Ecto neural progenitor cell (in vitro differentiated cells): ENCODE measurements at regions not wholly inside any gene's neighbourhood (a gene's known extent, or its start where the extent isn't known, plus 50 kb on each side); places are given as distances from the start of the nearest gene placed in this dataset.
"Not testable (repeated sequence)": the region's sequence is repeated elsewhere in the genome, so short reads cannot be mapped to it uniquely, and the experiment has no call there.

Source experiments
- DNase-seq: peaks from one replicate; pipeline ENCODE4 v3.0.0-alpha.2; 2018; ENCODE audit warnings: low spot score

DNA sequence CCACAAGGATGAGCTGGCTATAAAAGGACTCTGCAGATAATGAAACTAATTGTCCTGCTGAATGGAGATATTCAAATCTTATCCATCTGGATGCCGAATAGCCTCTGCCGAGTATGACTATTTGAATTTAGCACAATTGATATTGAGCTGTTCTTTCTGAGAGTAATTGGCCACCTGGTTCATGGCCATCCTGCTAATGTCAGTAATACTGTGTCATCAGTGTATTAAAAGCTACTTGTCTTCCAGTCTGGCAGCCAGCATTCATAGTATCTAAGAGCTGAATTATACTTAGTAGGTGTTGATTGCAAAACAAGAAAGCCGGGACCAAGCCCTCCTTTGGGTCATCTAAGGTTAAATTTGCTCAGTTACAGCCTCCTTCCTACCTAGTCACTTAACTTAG is 310.7 kb upstream of the NCAM1 start:
- no peak for DNase-seq

DNA sequence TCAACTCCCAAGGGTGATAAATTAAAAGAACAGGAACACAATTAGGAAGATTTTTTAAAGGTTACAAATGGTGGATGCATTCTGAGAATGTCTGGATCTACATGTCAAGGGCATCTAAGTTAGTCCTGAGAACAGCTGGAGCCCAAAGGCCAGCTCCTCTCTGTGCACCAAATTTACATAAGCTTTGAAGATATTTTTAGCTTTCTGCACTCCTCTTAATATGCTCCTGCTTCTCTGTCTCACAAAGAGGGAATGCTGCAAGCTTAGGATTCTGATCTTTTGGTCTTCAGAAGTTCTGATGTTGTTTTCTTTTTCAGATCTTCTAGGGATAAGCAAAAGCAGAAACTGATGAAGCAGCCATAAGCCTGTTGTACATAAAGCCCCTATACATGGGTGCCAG is 309.8 kb upstream of the NCAM1 start:
- DNase-seq: no peak

DNA sequence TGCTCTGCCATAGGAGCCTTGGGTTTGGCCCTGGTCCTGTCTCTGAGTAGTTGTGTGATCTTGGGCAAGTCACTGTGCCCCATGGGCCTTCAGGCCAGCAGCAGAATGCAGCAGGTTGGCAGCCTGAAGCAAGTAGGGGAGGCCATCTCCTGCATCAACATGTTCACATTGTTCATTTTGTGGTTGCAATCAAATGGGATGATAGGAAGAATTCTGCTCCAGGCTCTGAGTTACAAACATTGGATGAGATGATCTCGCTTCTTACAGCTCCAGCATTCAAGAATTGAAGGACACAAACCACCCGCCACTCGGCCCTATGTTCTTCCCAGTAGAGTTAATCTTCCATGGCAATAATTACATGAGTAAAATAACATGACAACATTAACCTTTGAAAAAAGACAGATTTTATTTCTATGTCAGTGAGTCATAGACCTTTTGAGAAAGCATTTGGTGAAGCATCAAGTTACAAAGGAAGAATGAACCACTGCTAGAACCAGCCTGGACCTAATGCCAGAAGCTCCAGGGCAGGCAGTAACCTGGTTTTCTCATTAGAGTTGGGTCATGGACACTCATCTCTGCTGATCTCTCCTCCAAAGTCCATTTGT is 308.3 kb upstream of the NCAM1 start:
- no peak for DNase-seq

DNA sequence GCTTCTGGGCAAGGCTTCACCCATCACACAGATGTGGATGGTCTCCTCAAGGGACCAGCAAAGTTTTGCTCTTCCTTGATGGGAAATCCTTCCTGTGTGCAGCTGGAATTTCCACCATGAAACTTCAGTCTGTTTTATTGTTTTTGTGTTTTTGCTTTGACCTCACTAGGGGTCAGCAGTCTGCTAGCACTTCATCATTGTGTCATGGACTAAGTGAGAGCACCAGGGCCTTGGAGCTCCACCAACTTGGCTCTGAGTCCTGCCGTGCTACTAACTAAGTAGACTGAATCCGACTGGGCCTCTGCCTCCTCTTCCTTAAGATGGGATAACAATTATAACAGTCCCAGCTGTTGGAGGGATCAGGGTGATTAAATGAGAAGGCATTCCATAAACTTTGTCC is 305.8 kb upstream of the NCAM1 start:
- DNase-seq: no peak

DNA sequence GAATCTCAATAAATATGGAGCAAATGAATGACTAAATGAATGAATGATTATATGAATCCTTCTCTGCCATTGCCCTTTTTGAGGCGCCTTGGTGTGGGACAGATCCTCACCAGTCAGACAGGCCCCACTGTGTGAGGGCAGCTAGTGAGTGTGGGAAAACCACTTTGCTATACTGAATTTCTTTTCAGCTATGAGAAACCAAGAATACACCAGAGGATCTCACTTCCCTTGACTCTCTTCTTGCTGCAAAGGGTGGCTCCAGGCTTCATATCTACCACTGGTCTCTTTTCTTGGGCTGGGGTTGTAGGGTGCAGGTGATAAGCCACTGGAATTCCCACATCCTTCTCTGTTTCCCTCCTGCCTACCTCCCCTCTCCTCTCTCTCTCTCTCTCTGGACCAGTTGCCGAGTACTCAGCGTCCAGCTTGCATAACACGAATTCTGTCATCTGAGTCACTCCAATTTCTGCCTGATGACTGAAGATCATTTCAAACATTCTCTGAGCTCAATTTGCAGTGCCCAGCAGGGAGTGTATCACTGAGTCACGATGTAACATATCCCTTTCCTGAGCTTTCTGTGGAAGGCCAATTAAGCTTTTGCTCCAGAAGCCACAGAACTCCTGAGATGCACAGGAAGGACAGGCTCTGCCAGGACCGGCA is 304.3 kb upstream of the NCAM1 start:
- no peak for DNase-seq

DNA sequence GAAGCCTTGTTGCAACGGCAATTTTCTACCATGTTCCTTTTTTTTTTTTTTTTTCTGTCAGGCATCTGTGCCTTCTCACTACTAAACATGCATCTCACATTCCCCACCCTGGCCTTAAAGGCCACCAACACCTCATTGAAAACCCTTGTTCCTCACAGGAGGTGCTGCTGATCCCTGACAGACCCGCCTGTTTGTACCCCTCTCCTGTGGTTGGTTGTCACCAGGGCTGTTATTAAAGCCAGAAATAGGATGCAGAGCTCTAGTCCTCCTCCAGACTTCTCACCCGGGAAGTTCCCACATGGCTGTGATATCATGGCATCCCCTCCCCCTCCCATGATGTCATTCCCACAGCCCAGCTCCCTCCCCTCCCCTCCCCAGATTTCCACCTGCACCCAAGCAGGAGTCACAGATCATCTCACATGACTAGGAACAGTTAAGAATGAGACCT is 302.8 kb upstream of the NCAM1 start:
- DNase-seq: no peak

DNA sequence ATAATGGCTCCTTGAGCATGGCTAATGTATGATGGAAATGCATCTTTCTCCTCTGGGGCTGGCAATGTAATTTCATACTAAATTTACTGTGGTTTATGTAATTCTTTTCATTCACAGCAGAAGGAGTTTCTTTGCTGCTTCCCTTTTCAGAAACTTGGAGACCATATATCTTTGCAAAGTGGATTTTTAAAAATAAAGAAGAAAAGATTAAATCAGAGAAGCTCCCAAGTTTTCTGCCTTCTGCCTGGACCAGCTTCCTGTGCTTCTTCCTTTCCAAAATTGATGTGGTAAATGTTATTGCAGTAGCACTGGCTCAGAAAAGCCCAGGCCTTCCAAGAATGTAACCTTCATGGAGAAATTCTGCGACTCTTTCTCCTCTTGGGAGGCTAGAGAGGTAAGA is 300.1 kb upstream of the NCAM1 start:
- no peak for DNase-seq

DNA sequence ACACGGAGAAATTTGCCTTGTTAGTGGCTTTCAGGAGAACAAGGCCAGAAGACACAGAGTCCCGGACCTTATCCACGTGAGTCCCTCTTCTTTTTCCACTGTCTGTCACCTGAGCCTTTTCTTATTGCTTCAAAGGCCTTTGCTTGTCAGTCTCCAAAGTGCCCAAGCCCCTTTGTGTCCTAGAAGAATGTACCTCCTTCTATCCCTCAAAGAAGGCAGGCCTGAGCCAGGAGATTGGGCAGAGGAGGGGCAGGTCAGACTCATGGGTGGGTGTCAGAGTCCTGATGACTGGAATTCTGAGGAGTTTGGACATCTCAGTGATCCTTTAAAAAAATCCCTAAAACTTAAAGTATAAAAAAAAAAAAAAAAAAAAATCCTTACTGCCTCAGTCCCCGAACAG is 299.6 kb upstream of the NCAM1 start:
- no peak for DNase-seq

DNA sequence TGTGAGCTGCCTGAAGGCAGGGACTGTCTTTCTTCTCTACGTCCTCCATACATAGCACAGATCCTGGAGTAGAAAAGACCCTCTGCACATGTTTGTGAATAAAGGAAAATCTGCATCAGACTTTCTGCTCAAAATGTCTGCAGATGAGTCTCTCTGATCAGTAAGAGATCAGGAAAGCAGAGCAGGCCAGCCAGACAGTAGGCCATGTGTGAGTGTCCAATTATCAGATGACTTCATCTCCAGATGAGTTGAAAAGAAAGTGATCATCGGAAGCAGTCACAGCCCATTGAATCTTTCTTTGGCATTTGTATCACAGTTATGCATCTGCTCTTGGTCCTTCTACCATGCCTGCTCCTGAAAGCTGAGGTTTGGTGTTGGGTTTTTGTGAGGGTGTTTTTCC is 298.7 kb upstream of the NCAM1 start:
- no peak for DNase-seq

DNA sequence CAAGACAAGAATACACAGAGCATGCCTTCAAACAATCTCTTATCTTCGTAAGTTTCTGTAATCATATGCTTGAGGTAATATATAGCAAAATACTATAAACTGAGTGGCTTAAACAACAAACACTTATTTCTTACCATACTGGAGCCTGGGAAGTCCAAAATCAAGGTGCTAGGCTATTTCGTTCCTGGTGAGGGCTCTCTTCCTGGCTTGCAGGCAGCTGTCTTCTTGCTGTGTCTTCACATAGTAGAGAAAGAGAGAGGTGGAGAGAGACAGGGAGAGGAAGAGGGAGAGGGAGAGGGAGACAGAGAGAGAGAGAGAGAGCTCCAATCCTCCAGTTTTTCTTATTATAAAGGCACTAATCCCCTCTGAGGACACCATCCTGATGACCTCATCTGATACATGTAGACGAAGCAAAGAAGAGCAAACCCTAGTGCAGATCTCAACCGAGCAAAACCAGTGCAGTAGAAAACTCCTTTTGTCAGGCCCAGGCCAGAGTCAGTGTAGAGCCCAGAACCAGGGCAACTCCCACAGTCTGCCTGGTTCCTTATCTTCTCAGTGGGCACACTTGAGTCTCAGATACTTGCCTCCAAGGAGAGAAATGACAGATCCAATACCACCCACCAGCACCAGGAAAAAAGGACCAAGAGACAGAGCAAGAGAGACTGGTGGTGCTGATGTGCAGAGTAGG is 297.1 kb upstream of the NCAM1 start:
- no peak for DNase-seq

DNA sequence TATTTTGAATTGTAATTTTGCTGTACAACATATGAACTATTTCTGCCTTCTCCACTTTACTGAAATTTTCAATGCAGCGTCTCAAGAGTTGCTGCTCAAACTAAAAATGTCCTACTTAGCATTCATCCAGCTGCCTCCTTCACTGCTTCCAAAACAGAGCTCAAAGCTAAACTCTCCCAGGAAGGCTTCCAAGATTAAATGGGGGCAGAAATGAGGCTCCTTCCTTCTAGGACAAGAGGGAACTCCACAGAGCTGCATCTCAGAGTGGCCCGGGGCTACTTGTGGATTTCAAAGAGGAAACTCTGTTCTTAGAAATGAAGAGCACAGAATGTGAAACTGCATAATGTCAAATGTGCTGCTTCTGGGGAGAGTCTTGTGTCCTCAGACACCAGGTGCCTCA is 295.9 kb upstream of the NCAM1 start:
- no peak for DNase-seq

DNA sequence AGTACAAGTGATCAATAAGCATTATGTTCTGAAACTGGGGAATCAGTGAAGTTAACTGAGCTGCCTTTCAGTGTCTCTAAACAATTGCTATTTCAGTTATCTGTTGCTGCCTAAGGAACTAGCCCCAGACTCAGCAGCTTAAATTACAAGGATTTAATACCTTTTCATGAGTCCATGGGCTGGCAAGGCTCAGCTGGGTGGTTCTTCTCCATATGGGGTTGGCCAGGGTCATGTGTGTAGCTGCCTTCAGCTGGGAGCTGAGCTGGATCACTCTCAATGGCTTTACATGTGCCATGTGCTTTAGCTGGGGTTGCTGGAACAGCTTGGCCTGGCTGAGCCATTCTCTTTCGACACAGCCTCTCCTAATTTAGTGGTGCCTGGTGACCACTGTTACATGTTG is 295.0 kb upstream of the NCAM1 start:
- DNase-seq: no peak

DNA sequence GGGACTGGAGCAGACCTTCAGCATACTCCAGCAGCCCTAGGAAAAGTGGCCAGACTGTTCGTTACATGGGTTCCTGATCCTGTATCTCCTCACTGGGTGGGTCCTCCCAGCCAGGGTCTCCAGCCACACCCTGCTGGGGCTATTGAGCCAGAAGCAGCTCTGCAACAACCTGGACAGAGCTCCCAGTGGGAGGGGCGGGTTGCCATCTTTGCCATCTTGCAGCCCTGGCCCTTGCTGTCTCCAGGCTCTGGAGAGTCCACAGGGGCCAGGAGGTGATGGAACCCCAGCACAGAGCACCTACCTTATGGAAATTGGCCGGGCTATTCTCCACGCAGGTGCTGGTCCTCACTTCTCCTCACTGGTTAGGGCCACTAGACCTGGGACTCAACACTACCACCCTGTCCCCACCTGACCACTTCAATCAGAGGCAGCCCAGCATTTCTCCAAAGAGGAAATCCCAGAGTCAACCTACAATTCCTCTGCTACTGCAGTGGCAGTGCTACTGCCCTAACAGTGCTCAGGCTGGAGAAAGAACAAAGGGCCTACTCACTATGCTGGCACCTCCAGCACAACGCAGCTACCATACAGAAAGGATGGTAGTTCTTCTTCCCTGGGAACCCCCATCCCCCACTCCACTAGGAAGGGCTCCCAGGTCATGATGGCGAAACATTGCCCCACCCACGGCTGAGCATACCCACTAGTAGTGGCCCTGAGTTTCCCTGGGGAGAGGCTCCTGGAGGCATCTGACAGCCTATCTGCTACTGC is 290.2 kb upstream of the NCAM1 start:
- no peak for DNase-seq

DNA sequence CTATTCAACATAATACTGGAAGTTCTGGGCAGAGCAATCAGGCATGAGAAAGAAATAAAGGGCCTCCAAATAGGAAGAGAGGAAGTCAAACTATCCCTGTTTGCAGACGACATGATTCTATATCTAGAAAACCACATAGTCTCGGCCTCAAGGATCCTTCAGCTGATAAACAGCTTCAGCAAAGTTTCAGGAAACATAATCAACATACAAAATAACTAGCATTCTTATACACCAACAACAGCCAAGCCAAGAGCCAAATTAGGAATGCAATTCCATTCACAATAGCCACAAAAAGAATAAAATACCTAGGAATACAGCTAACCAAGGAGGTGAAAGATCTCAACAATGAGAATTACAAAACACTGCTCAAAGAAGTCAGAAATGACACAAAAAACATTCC is 287.8 kb upstream of the NCAM1 start:
- DNase-seq: not testable (repeated sequence)

DNA sequence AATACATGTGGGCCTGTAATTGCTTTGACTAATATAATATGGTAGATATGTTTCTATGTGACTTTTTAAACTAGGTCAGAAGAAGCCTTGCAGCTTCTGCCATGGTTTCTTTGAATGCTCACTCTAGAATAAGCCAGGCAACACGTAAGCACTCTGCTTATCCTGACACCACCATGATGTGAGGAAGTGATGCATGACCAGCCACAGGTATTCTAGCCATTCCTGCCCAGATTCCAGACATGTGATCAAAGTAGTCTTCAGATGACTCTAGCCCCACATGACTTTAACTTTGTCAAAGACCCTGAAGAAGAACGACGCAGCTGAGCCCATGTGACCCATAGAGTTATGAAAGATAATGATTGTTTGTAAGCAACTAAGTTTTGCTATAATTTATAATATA is 276.1 kb upstream of the NCAM1 start:
- DNase-seq: no peak

DNA sequence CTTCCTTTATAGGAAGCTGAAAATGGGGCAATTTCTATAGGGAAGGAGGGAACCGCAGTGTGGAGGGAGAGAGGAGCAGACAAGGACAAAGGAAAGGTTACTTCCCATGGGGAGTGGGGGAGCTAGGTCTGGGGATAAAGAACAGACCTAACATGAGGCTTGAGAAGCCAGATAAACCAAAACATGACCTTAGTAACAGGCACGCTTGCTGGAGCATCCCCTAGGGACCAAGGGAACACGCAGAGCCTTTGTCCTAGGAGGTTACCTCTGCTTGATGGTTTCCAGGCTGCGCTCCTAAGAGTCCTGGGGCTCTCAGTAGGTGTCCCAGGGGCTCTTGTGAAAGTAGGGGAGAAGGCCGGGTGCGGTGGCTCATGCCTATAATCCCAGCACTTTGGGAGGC is 271.4 kb upstream of the NCAM1 start:
- no peak for DNase-seq

DNA sequence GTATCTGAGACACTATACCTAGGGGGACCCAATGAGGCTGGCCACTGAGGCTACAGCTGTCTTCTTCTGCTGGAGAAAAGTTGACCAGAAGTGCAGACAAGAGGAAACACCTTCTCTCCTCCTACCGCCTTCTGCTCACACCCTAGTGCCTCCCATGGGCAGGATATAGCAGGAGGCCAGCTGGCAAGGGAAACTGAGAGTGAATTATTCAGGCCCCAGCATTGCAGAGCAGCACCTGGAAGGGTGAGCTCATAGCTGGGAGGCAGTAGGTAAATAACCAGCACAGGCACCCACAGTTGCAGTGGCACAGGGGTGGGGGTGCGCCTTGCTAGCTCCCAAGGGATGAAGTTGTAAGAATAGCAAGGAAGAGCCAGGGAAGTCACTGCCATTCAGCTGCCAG is 267.4 kb upstream of the NCAM1 start:
- no peak for DNase-seq

DNA sequence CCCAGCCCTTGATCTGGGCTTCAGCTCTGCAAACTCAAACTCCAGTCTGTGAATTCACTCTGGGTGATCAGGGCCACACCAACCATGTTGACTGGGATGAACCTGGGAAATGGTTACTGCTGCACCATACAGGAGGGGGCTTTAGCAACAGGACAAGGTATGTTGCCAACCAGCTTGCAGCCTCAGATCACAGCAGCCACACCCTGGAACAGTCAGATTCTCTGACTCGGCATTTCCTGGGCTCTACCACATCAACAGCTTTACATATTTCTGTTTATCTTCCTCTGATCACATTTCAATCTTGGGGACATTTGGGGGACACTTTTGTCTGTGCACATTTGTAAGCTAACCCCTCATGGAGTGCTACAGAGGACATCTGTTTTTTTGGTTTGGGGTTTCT is 267.0 kb upstream of the NCAM1 start:
- no peak for DNase-seq

DNA sequence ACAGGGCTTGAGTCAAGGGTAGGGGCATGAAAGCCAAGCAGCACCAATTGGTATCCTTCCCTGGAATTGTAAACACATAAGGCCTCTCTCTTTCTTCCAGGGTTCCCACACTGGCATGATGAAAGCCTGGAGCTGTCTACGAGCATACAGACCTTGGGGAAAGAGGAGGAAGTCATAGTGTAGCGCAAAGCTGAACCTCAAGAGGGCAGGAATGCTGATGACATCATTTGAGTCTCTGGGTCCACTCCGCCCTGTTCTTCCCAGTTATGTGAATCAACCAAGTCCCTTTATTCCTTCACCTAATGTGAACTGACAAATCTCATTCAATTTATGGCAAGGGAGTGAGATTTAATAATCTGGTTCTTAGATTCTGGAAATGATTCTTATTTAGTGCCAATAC is 266.4 kb upstream of the NCAM1 start:
- no peak for DNase-seq

DNA sequence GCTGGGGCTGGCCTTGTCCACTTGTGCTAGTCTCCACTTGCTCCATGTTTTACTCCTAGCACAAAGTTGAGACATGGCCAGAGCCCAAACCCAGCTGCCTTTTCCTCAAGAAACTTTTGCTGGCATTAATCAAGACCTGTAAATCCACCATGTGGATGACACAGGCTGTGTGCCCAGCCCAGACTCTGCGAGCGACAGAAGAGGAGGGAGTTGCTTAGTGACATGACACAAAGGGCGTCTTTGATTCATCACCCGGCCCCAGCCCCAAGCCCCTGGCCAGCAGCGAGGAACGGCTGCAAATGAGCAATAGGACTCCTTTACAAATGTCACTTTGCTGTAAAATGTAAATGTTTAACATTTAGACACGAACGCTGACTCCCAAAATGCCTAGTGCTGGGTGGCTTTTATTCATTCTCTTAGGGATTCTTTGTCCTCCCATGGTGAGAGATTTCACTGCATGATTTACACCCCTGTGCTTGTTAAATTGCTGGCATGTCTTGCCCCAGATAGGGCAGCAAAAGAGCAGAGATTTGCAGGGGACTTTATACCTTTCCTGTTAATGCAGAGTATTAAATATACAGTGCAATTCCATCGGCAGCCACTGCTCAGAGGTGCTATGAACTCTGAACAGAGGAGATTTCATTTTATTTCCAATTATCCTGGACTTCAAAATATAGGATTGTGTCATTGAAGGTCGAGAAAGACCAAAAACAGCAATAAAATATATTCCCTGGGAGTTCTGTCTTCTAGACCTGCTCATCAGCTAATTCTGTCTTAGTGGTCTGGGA is 263.6 kb upstream of the NCAM1 start:
- peak; percentile 62 for DNase-seq

DNA sequence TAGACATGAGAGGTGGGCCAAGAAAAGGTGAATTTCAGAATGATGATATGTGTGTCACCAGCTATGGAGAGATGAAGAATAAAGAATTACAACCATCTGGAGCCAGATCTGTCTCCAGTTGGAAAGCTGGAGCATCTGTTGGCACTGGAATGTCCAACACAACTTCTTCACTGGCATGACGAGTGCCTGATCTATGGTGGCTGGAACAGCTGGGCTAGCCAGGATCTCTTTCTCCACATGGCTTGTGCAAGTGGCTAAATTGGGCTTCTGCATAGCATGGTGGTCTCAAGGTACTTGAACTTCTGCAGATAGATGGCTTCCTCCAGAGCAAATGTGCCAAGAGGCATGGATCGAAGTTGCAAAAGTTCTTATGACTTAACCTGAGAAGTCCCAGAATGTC is 256.1 kb upstream of the NCAM1 start:
- no peak for DNase-seq

DNA sequence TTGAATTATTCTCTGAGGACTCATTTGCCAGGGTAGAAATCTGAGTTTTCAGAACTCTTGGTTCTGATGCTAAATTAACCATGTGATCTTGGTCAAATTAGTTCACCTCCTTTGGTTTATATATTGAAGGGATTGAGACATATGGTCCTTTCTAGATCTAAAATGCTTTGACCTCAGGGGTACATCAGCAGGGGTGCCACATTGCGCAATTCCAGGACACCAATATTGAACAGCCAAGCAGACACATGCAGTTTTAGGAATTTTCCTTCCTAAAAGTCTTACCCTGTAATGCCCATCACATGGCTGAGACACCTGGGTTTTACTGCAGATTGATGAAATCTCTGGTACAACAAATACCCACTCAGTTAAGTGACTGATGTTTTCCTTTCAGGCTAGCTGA is 254.4 kb upstream of the NCAM1 start:
- no peak for DNase-seq
